ENCODE measurements at regions not wholly inside any gene's neighbourhood (a gene's known extent, or its start where the extent isn't known, plus 50 kb on each side); places are given as distances from the start of the nearest gene placed in this dataset.
"Not testable (repeated sequence)": the region's sequence is repeated elsewhere in the genome, so short reads cannot be mapped to it uniquely, and the experiment has no call there.

DNA sequence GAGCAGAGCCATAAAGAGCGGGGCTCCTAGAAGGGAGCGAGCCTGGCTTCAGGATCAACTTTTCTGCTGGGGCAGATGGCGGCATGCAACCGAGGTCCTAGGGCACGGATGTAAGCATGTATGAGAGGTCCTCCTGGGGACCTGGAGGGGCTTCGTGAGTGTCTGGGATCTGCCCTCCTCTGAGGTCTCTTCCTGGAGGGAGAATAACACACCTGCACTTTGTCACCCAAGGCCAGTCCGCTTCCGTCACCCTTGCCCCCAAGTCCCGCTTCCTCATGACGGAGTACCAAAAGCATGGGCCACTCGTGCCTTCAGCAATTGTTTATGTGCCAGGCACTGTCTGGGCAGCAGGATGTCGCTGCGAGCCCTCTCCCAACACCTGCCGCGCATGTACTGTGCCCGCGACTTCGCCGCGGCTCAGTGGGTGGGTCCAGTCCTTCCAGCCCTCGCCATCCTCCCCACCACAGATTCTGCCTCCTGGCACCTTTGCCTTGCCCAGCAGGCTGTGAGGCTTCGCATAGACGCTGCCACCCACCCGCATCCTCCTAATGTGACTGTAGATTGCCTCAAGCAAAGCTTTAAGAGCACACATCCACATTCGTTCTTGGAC lies 60.0 kb upstream of the TMPRSS2 start:
- DNase-seq: no peak

DNA sequence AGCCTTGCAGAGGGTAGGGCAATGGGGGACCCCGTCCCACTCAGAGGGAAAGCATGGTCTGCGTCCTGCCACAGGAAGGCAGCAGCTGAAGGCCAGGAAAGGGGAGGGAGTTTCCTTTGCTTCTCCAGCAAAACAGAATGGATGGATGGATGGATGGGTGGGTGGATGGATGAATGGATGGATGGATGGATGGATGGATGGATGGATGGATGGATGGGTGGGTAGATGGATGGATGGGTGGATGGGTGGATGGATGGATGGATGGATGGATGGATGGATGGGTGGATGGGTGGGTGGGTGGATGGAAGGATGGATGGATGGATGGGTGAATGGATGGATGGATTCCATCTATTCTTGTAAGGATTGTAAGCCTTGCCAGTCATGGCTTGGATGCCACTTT lies 59.3 kb upstream of the TMPRSS2 start:
- DNase-seq: not testable (repeated sequence)

DNA sequence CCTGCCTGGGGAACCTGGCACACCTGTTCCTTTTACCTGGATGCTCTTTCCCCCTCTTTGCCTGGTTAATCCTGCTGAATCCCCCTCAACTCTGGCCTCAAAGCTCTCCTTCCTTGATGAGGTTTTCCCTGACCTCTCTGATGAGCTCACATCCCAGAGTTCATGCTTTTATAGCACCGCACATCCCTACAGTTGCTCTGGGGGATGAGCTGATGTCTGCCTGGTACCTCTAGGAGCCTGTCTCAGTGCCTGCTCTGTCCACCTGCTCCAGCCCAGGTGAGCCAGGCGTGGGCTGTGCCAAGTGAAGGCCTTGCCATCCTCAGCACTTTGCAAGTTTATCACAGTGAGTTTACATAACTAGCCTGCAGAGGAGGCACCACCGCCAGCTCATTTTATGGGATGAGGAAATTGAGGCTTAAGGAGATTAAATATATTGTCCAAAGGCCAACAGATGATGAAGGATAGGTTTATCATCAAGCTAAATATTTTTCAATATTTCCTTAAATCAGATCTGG lies 58.6 kb upstream of the TMPRSS2 start:
- DNase-seq: no peak

DNA sequence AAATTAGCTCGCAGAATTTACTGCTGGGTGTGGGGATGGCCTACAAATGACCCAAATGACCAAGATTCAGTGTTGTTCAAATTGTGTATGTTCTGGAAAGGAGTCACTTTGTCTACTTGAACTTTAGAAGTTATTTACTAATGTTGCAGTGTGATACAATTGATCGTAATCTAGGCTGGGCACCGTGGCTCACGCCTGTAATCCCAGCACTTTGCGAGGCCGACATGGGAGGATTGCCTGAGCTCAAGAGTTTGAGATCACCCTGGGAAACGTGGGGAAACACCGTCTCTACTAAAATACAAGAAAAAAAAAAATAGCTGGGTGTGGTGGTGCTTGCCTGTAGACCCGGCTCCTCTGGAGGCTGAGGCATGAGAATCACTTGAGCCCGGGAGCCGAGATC lies 57.6 kb upstream of the TMPRSS2 start:
- DNase-seq: no peak

DNA sequence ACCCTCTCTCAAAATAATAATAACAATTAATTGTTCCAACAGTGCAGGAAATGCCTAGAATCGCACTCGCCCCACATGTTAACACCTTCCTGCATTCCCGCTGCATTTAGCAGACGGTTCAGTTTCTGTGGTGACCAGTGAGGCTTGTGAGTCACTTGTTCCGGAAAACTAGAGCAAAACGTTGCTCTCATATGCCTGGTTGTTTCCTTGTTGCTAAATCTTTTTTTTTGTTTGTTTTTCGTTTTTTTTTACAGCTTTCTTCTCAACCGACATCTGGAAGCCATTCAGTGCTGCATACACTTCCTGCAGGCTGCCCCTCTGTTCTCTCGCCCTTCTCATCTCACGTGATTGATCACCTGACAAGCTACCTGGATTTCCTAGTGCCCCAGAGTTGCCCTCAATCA lies 56.9 kb upstream of the TMPRSS2 start:
- no peak for DNase-seq

DNA sequence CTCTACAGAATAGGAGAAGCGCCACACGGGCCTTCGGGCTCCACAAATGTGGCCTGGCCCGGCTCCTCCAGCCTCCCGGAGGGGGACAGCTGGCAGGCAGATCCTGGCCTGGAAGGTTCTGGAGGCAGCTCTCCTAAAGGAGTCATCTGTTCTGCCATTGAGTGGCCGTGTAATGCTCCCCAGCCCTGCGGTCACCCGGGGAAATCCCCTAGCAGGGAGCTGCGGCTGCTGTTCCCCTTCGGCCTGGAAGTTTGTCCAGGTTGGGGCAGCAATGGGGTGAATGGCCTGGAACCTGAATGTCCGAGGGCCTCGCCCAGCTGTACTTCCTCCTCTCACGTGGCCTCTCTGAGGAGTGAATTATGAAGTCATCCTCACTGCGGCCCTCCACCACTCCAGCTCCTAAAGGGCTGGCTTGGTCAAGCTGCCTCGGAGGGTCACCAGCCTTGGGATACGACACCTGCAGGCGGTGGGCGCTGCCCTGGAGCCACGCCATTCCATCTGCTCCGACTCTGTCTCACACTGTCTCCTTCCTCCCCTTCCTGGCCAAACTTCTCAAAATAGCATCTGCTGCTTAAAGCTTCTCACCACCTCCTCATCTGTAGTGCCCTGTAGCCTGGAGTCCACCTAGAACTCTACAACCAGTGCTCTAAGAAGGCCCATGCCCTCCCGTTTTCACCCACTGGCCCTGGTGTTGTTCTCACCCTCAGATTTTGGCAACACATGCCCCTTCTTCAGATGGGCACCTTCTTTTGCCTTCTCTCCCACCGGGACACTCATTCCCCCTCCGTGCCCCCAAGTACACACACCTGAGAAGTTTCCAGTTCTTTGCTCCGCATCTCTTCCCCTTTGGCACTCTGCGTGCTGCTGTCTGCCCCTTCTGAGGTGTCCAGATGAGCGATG lies 54.4 kb upstream of the TMPRSS2 start:
- no peak for DNase-seq

DNA sequence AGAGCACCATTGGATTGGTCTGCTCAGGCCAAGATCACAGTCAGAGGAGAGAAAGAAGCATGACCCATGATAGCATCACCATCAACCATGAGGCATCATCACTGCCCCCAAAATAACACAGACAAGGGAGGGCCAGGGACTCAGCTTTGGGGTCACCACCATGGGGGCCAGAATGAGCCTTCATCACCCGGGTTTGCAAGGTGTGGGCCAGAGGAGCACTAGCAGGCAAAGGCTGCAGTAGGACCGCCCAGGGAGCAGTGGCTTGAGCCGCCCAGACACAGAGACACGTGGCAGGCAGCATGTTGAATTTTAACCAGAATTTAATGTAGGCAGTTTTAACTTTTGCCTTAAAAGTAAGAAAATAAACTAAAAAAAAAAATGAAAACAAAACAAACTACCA lies 53.7 kb upstream of the TMPRSS2 start:
- DNase-seq: no peak

DNA sequence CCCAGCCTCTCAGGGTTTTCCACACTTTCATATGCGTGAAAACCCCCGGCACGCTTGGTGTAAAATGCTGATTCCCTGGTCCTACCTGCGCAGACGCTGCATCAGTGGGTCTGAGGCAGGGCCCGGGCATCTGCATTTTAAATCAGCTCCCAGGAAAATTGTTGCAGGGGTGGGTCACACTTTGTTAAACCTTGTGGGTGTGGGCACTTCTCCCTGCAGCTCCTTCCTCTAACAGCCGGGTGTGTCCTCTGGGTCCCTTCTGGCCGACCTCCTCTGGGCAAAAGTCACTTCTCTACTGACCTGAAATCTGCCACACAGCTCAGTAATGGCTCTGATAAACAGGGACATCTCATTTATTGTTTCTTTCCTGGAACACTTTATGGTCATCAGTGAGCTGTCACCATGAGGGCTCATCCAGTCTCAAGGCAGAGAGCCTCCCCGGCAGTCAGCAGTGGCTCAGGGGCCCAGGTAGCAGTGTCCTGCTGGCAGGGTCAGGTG lies 52.8 kb upstream of the TMPRSS2 start:
- no peak for DNase-seq

DNA sequence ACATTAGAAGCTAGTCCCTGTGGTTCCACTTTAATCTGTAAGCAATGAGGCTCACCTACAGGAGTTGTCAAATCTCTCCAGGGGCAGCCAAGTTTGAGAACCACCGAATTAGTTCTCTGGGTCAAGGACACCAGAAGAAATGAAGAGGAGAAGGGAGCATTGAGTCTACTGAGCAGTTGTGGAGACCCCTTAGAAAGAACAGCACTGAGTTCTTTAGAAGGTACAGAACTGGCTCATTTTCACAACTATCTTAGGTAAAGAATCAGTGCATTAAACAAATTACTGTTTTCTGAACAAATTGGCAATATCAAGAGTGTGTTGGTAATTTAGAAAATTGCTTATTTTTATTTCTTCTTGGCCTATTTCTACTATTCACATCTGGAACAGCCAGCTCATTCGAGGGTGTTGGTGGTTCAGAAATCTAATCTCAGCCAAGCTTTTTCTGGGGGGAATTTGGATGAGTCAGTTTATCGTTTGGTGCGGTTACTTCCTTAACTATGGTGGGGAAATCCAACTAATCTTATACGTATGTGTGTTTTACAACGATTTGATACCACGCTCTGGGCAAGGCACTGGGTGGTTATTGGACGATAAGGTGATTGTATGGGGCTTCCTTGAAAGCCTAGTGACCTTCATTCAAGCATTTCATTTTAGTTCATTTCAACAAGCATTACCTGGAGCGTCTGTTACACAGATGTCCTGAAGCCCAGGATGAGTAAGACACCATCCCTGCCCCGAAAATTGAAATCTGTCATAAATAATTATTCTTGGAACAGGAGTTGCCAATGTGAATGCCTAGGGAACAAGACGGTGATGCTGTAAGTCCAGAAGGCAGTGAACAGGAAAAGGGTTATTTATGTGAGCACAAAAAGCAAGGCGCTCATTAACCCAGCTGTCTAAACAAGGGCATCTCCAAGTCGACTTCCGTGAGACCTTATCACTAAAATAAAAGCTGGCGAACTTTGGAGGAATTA lies 52.0 kb upstream of the TMPRSS2 start:
- DNase-seq: no peak

DNA sequence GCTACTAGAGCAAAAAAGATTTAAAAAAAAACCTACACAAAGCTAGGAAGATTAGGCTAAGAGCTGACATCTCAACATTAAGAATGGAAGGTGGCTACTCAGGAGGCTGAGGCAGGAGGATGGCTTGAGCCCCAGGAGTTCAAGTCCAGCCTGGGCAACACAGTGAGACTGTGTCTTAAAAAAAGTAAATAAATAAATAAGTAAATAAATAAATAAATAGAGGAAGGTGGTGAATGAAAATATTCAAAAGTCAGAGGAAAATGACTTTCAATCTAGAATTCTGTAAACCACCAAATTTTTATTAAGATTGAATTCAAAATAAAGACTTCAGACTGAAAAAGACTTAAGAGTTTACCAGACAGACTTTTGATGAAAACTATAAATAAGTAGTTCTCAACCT lies 50.9 kb upstream of the TMPRSS2 start:
- DNase-seq: no peak

DNA sequence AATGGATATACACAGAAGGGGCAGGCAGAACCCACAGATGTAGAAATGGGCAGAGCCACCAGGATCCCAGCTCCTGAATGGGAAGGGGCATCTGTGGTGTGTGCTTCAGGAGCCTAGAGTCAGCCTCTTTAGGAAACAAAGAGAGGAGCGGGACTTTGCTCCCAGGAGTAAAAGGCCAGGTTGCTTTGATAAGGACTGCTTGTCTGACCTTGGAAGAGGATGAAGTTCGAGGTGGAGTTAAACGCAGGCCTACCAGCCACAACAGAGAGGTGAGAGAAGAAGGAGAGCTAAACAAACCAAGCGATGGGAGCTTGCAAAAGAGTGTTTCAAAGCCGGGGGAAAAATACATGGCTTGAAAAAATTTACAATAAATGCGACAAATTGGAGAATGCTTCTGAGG lies 49.9 kb upstream of the TMPRSS2 start:
- no peak for DNase-seq
